OCI-LY3 (cell line): ENCODE measurements at regions not wholly inside any gene's neighbourhood (a gene's known extent, or its start where the extent isn't known, plus 50 kb on each side); places are given as distances from the start of the nearest gene placed in this dataset.

ENCODE experiments used
- EZH2phosphoT487 ChIP-seq: fragments of 200-600 bp; shearing (Covaris generic); IDR thresholded peaks from 2 replicates; pipeline ENCODE4 v1.6.1; 2018; ENCODE audit warnings: antibody characterized with exemption, mixed run types, low read depth
- TF ChIP-seq, protein P1 (sequence below): fragments of 200-600, 300-600 bp; sonication (generic); IDR thresholded peaks from 2 replicates; pipeline ENCODE4 v1.5.1; 2014; ENCODE audit warnings: antibody characterized with exemption, low read length, low read depth

GRCh38 chr6:144481527-144481926, 196.4 kb downstream of the UTRN start:
- TF ChIP-seq, protein P1, sequence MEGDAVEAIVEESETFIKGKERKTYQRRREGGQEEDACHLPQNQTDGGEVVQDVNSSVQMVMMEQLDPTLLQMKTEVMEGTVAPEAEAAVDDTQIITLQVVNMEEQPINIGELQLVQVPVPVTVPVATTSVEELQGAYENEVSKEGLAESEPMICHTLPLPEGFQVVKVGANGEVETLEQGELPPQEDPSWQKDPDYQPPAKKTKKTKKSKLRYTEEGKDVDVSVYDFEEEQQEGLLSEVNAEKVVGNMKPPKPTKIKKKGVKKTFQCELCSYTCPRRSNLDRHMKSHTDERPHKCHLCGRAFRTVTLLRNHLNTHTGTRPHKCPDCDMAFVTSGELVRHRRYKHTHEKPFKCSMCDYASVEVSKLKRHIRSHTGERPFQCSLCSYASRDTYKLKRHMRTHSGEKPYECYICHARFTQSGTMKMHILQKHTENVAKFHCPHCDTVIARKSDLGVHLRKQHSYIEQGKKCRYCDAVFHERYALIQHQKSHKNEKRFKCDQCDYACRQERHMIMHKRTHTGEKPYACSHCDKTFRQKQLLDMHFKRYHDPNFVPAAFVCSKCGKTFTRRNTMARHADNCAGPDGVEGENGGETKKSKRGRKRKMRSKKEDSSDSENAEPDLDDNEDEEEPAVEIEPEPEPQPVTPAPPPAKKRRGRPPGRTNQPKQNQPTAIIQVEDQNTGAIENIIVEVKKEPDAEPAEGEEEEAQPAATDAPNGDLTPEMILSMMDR = no peak
- TF ChIP-seq EZH2phosphoT487 = no peak
